ENCODE measurements at regions not wholly inside any gene's neighbourhood (a gene's known extent, or its start where the extent isn't known, plus 50 kb on each side); places are given as distances from the start of the nearest gene placed in this dataset.
"Not testable (repeated sequence)": the region's sequence is repeated elsewhere in the genome, so short reads cannot be mapped to it uniquely, and the experiment has no call there.

- no peak for DNase-seq (ENCODE audit: insufficient read length, low spot score)
- TF ChIP-seq SPI1 (IDR thresholded peaks at IDR 0.05; ENCODE audit: low read depth, low read length), result no peak
- no peak for TF ChIP-seq POU2F2 (IDR thresholded peaks at IDR 0.05; ENCODE audit: low read depth, low read length)
- TF ChIP-seq POLR2A (IDR thresholded peaks at IDR 0.05; ENCODE audit: low read depth, low read length), result no peak
- TF ChIP-seq PAX5 (IDR thresholded peaks at IDR 0.05; ENCODE audit: insufficient read depth, low read length, severe bottlenecking), result no peak
- no peak for TF ChIP-seq POLR2AphosphoS5 (IDR thresholded peaks at IDR 0.05; ENCODE audit: low read depth, low read length)
- TF ChIP-seq TAF1 (IDR thresholded peaks at IDR 0.05; ENCODE audit: low read depth, low read length), result no peak
- FAIRE-seq, result no peak
Measured at GRCh38 chr12:40431169-40431568, 206.4 kb downstream of the LRRK2 start.

GRCh38 chr12:40435251-40435650 lies 210.5 kb downstream of the LRRK2 start:
- FAIRE-seq (no peak), DNase-seq (ENCODE audit: insufficient read length, low spot score) (no peak)
- TF ChIP-seq PAX5 (IDR thresholded peaks at IDR 0.05; ENCODE audit: insufficient read depth, low read length, severe bottlenecking), result no peak

GRCh38 chr12:40435951-40436350 lies 211.2 kb downstream of the LRRK2 start:
- DNase-seq (ENCODE audit: insufficient read length, low spot score), result no peak
- TF ChIP-seq SPI1 (IDR thresholded peaks at IDR 0.05; ENCODE audit: low read depth, low read length), result no peak
- TF ChIP-seq PAX5 (IDR thresholded peaks at IDR 0.05; ENCODE audit: insufficient read depth, low read length, severe bottlenecking), result no peak
- no peak for TF ChIP-seq POU2F2 (IDR thresholded peaks at IDR 0.05; ENCODE audit: low read depth, low read length)
- no peak for TF ChIP-seq POLR2AphosphoS5 (IDR thresholded peaks at IDR 0.05; ENCODE audit: low read depth, low read length)
- TF ChIP-seq POLR2A (IDR thresholded peaks at IDR 0.05; ENCODE audit: low read depth, low read length), result no peak
- no peak for TF ChIP-seq TAF1 (IDR thresholded peaks at IDR 0.05; ENCODE audit: low read depth, low read length)

GRCh38 chr12:40436564-40436963 lies 211.8 kb downstream of the LRRK2 start:
- DNase-seq (ENCODE audit: insufficient read length, low spot score) (no peak), FAIRE-seq (peak; percentile 76)
- TF ChIP-seq POLR2AphosphoS5 (IDR thresholded peaks at IDR 0.05; ENCODE audit: low read depth, low read length), result no peak

More at GRCh38 chr12:40435951-40436350, 211.2 kb downstream of the LRRK2 start:
- no peak for FAIRE-seq

- FAIRE-seq, result no peak
- no peak for TF ChIP-seq PAX5 (IDR thresholded peaks at IDR 0.05; ENCODE audit: insufficient read depth, low read length, severe bottlenecking)
- TF ChIP-seq POLR2AphosphoS5 (IDR thresholded peaks at IDR 0.05; ENCODE audit: low read depth, low read length), result no peak
- DNase-seq (ENCODE audit: insufficient read length, low spot score), result no peak
Measured at GRCh38 chr12:40439771-40440492, 215.1 kb downstream of the LRRK2 start.

- TF ChIP-seq SPI1 (IDR thresholded peaks at IDR 0.05; ENCODE audit: low read depth, low read length) (no peak), POLR2AphosphoS5 (IDR thresholded peaks at IDR 0.05; ENCODE audit: low read depth, low read length) (no peak), POLR2A (IDR thresholded peaks at IDR 0.05; ENCODE audit: low read depth, low read length) (no peak), TAF1 (IDR thresholded peaks at IDR 0.05; ENCODE audit: low read depth, low read length) (no peak)
- DNase-seq (ENCODE audit: insufficient read length, low spot score), result no peak
- FAIRE-seq, result no peak
Measured at GRCh38 chr12:40444174-40444573, 219.4 kb downstream of the LRRK2 start.

- FAIRE-seq (no peak), DNase-seq (ENCODE audit: insufficient read length, low spot score) (peak; percentile 1)
- TF ChIP-seq SPI1 (IDR thresholded peaks at IDR 0.05; ENCODE audit: low read depth, low read length) (no peak), PAX5 (IDR thresholded peaks at IDR 0.05; ENCODE audit: insufficient read depth, low read length, severe bottlenecking) (no peak), POLR2A (IDR thresholded peaks at IDR 0.05; ENCODE audit: low read depth, low read length) (no peak), TAF1 (IDR thresholded peaks at IDR 0.05; ENCODE audit: low read depth, low read length) (no peak), POU2F2 (IDR thresholded peaks at IDR 0.05; ENCODE audit: low read depth, low read length) (no peak), POLR2AphosphoS5 (IDR thresholded peaks at IDR 0.05; ENCODE audit: low read depth, low read length) (no peak)
Measured at GRCh38 chr12:40446385-40446784, 221.6 kb downstream of the LRRK2 start.

GRCh38 chr12:40448523-40448922 lies 223.7 kb downstream of the LRRK2 start:
- DNase-seq (ENCODE audit: insufficient read length, low spot score); FAIRE-seq: not testable (repeated sequence)

GRCh38 chr12:40451661-40452060 lies 226.9 kb downstream of the LRRK2 start:
- TF ChIP-seq POU2F2 (IDR thresholded peaks at IDR 0.05; ENCODE audit: low read depth, low read length), result no peak
- no peak for TF ChIP-seq SPI1 (IDR thresholded peaks at IDR 0.05; ENCODE audit: low read depth, low read length)
- no peak for TF ChIP-seq PAX5 (IDR thresholded peaks at IDR 0.05; ENCODE audit: insufficient read depth, low read length, severe bottlenecking)
- no peak for TF ChIP-seq POLR2AphosphoS5 (IDR thresholded peaks at IDR 0.05; ENCODE audit: low read depth, low read length)
- TF ChIP-seq POLR2A (IDR thresholded peaks at IDR 0.05; ENCODE audit: low read depth, low read length), result no peak
- no peak for TF ChIP-seq TAF1 (IDR thresholded peaks at IDR 0.05; ENCODE audit: low read depth, low read length)
- no peak for FAIRE-seq
- DNase-seq (ENCODE audit: insufficient read length, low spot score), result no peak

GRCh38 chr12:40464121-40464520 lies 228.1 kb upstream of the CNTN1 start:
- no peak for FAIRE-seq
- TF ChIP-seq POLR2AphosphoS5 (IDR thresholded peaks at IDR 0.05; ENCODE audit: low read depth, low read length) (no peak), POU2F2 (IDR thresholded peaks at IDR 0.05; ENCODE audit: low read depth, low read length) (no peak), POLR2A (IDR thresholded peaks at IDR 0.05; ENCODE audit: low read depth, low read length) (no peak), TAF1 (IDR thresholded peaks at IDR 0.05; ENCODE audit: low read depth, low read length) (no peak), PAX5 (IDR thresholded peaks at IDR 0.05; ENCODE audit: insufficient read depth, low read length, severe bottlenecking) (no peak), SPI1 (IDR thresholded peaks at IDR 0.05; ENCODE audit: low read depth, low read length) (peak; percentile 68; the same call in 1 of the 2 replicates)
- no peak for DNase-seq (ENCODE audit: insufficient read length, low spot score)

- no peak for FAIRE-seq
- no peak for DNase-seq (ENCODE audit: insufficient read length, low spot score)
- TF ChIP-seq SPI1 (IDR thresholded peaks at IDR 0.05; ENCODE audit: low read depth, low read length), result no peak
- no peak for TF ChIP-seq POLR2A (IDR thresholded peaks at IDR 0.05; ENCODE audit: low read depth, low read length)
- no peak for TF ChIP-seq TAF1 (IDR thresholded peaks at IDR 0.05; ENCODE audit: low read depth, low read length)
- TF ChIP-seq PAX5 (IDR thresholded peaks at IDR 0.05; ENCODE audit: insufficient read depth, low read length, severe bottlenecking), result no peak
- TF ChIP-seq POU2F2 (IDR thresholded peaks at IDR 0.05; ENCODE audit: low read depth, low read length), result no peak
- TF ChIP-seq POLR2AphosphoS5 (IDR thresholded peaks at IDR 0.05; ENCODE audit: low read depth, low read length), result no peak
Measured at GRCh38 chr12:40469736-40470135, 222.5 kb upstream of the CNTN1 start.

Measured in GM12891 (cell line).